NCI-H128 (cell line): ENCODE measurements at regions not wholly inside any gene's neighbourhood (a gene's known extent, or its start where the extent isn't known, plus 50 kb on each side); places are given as distances from the start of the nearest gene placed in this dataset.
A peak's percentile ranks its signal among the peaks of the same experiment; 100 is the strongest.
"Not testable (repeated sequence)": the region's sequence is repeated elsewhere in the genome, so short reads cannot be mapped to it uniquely, and the experiment has no call there.

Source experiments
- DNase-seq: peaks from one replicate; lab custom pipeline; 2025; ENCODE audit not compliant: unreplicated experiment; lab: John Stamatoyannopoulos, UW

DNA sequence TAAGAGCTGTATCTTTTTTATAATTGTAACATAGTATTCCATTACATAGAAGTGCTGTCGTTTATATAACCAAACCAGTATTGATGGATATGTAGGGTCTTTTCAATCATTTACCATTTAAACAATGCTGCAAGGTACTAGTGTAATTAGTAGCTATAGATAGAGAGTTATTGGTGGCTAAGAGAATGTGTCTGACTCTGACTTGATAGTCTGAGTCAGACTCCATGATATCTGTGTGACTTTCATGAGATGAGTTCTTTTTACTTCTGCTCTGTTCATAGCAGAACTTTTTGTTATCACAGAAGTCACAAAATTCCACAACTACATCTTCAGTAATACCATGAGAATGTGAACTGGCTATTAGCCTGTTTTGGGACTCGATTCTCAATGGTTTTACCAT lies 150.6 kb downstream of the FHIP1A start:
- DNase-seq, result no peak

DNA sequence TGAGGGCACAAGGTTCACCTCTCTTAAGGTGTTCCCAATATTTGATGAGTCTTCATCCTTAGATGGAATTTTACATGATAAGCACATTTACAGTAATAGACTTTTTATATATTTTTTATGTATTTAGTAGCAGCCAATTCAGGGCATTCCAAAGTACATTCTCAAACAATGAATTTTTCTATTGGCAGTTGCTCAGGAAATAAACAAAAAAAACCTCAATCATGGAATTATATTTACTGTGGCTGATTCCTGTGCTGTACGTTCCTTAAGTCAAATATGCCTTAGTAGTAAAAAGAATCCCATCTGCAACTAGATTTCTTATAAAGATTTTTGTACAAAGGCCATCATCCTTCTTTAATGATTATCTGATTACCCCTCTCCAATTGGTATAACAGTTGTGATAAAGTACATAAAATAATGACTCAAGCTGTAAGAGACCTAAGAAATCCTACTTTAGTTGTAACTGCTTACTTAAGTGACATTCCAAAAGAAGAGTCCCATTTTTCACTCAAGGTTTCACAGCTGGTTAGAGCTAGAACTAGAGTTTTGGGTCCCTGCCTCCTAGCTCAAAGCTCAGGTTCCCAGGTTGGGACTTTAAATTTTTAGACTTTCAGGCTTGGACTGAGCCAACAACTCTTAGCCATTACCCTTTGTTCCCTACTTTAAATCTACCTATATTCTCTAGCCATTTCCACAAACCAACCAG lies 152.7 kb downstream of the FHIP1A start:
- no peak for DNase-seq

DNA sequence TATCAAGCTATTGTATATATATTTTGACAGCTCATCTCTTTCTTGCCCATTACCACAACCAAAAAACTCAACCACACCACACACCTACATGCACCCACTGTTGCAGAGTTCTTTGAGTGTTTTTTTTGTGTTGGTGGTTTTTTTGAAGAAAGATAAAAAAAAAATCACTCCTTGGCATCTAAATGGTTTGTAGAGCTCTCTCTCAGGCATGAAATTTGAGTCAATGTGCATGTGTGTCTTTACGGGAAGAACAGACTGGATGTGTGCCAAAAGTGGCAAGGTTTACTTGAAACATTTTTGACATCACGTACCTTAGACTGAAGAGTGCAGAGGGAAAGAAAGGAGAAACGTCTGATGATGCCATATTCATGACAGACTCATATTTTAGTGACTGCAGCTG lies 154.2 kb downstream of the FHIP1A start:
- DNase-seq, result peak; percentile 4

GRCh38 chr4:151564321-151564720 lies 155.3 kb downstream of the FHIP1A start:
- DNase-seq, result no peak

DNA sequence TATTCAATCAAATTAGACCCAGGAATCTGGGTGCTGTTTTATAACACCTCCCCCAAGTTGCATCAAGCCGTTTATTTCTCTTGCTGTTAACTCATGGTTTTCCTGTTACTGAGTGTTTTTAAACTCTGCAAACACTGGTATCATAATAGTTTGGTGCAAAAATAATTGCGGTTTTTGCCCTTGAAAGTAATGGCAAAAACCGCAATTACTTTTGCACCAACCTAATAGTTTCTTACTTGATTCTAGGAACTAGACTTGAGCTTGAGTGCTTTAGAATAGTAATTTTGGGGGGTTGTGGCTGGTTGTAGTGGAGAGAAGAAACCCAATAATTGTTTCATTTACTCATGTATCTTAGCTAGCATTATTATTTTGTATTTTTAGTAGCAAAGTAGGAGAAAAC lies 156.6 kb downstream of the FHIP1A start:
- DNase-seq, result no peak

GRCh38 chr4:151566053-151566452 lies 157.1 kb downstream of the FHIP1A start:
- DNase-seq, result no peak

DNA sequence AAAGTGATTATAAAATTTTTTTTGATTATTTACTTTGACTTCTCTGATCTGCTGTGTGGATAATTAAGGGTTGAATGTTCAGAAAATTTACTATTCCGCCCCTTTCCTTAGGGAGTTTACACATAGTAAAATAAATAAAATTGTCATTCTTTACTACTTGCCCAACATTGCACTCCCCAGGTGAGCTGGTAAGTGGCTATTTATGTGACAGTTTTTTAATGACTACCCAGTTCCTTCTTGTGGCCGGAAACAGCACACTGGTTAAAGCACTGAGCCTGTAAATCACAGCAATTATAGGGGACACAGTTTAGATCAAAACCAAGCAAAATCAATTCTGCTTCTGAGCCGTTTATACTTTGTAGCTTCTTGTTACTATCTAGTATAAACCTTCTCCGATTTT lies 158.1 kb downstream of the FHIP1A start:
- DNase-seq, result no peak

- DNase-seq, result no peak
These were observed 160.0 kb downstream of the FHIP1A start for GRCh38 chr4:151568966-151569365.

DNA sequence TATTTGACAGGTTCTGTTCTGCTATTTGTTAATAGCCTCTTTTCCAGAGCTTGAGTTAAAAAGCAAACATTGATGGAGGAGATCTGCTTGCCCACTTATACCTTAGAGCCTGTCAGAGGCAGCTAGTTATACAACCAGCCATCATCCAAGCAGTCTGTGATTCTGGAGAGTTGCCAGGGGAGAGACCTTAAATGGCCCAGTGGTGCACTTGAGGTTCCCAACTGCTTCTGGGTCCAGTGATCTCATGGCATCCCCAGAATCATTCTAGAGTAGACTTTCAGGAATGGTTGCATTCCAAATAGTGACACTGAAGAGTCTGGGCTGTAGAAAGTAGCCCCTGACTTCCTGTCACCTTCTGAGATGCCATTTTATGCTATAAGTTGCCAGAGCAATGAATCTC lies 160.7 kb downstream of the FHIP1A start:
- DNase-seq, result no peak

DNA sequence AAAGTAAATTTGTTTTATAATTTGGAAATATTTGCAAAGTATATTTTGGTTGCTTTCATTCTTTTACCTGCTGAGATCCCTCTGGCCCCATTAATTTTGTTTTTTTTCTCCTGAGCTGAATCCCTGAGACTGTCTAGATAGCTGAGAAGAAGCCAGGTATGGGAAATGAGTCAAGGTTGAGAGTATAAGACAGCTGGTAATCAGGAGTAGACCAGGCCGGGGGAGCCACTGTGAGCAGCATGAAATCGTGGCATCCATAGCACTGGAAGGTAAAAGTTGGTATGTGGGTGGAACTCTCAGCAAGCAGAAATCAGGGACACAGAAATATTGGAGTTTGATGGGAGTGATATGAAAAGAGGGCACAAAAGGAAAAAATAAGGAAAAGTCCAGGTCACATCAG lies 164.5 kb downstream of the FHIP1A start:
- DNase-seq, result no peak

- DNase-seq, result no peak
These were observed 165.0 kb downstream of the FHIP1A start for GRCh38 chr4:151573945-151574344.

DNA sequence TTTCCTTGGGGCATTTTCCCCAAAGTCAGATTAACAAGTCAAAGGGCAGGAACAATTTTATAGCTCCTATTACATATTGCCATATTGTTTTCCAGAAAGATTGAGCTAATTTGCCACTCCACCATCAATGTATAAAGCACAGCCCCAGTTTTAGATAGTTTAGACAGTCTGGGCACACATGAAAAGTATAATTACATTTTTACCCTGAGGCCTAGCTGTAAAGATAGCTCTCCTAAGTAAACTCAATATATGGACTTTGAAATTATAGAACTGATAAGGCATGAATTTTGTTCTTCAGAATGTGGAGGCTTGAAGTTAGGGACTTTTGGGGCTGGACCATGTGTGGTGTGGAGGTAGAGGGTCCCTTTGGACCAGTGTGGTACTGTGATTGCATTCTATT lies 166.0 kb downstream of the FHIP1A start:
- no peak for DNase-seq

GRCh38 chr4:151575646-151576045 lies 166.7 kb downstream of the FHIP1A start:
- no peak for DNase-seq

GRCh38 chr4:151576627-151577026 lies 167.7 kb downstream of the FHIP1A start:
- DNase-seq, result no peak

DNA sequence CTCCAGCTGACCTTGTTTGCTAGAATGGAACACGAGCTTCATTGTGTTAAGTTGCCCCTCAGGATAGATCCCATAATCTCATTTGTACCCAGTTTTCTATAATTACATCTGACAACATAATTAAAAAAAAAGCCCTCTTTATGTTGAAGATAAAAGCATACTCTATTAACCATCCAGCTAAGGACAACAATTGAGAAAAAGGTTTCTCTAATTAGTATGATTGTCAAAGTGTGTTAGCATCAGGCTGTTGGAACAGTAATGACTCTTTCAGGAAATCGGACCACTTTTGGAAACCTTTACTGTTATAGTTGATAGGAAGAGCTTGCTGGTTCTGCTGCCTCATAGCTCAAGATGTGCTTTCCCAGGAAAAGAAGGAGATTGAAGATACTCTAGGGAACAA lies 172.6 kb downstream of the FHIP1A start:
- no peak for DNase-seq

DNA sequence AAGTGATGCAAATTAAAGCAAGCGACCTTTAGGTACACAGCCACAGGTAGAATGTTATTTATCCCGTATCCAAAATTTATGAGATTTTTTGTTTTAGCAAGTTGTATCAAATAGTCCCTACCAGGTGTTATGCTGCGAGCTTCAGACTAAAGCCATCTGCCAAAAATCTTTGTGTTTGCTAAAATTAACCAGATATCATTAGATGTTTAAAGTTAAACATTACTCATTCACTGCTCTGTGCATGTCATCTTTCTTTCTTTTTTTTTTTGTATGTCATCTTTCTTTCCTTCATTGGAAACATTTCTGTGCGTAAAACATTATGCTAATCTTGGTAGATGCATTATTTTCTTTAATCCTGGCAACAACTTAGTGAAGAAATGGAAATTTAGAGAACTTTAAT lies 173.1 kb downstream of the FHIP1A start:
- no peak for DNase-seq

- no peak for DNase-seq
These were observed 174.4 kb downstream of the FHIP1A start for GRCh38 chr4:151583157-151583914.

- no peak for DNase-seq
These were observed 175.1 kb downstream of the FHIP1A start for GRCh38 chr4:151584101-151584500.

DNA sequence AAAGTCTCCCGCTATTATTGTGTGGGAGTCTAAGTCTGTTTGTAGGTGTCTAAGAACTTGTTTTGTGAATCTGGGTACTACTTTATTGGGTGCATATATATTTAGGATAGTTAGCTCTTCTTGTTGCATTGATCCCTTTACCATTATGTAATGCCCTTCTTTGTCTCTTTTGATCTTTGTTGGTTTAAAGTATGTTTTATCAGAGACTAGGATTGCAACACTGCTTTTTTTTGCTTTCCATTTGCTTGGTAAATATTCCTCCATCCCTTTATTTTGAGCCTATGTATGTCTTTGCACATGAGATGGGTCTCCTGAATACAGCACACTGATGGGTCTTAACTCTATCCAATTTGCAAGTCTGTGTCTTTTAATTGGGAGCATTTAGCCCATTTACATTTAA lies 165.2 kb downstream of the GATB start:
- DNase-seq, result not testable (repeated sequence)

GRCh38 chr4:151597691-151598090 lies 163.1 kb downstream of the GATB start:
- not testable (repeated sequence) for DNase-seq

- no peak for DNase-seq
These were observed 160.9 kb downstream of the GATB start for GRCh38 chr4:151599863-151600262.

GRCh38 chr4:151600432-151600831 lies 160.4 kb downstream of the GATB start:
- DNase-seq, result no peak

DNA sequence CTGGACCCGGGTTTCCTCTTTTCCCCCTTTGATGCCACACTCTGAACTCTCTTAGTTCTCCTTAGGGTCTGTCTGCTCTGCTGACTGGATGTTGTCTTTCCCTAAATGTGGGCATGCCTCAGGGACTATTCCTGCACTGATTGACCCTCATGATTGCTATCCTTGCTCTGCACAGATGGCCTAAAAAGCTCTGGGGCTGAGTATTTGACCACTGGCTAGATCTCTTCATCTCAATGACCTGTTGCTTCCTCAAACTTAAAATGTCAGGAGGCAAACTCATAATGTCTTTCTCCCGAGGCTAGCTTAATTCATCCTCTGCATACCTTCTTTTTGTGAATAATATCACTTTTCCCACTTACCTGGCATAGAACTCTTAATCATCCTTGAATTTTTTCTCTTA lies 157.4 kb downstream of the GATB start:
- DNase-seq, result no peak
